Panc1 (cell line): ENCODE measurements at regions not wholly inside any gene's neighbourhood (a gene's known extent, or its start where the extent isn't known, plus 50 kb on each side); places are given as distances from the start of the nearest gene placed in this dataset.

Experiments used
- ATAC-seq: fragments of 200-7000 bp; cut with Tn5 transposase; 2 replicates; pipeline ENCODE4 v1.9.1; 2020; ENCODE audit warnings: mild to moderate bottlenecking, moderate library complexity
- BruUV-seq: library from RNA; stranded (reverse); fragments of 400-500 nt; replicated peaks from 2 replicates; lab custom pipeline; 2021; lab: Mats Ljungman, UMichigan
- CTCF ChIA-PET: fragments of 300-600 bp; sonication (Branson Sonifier 250); formaldehyde crosslinking; loops from one replicate; lab custom pipeline; 2022; ENCODE audit warnings: antibody characterized with exemption; lab: Charles Lee
- POLR2A ChIA-PET: fragments of 300-600 bp; sonication (Branson Sonifier 250); formaldehyde crosslinking; loops from one replicate; lab custom pipeline; 2022; ENCODE audit warnings: antibody characterized with exemption; lab: Charles Lee
- DNase-seq: peaks from one replicate; pipeline ENCODE4 v3.0.0-alpha.2; 2010; ENCODE audit warnings: low read depth, low spot score
- H3K27ac ChIP-seq: 2 replicates; pipeline ENCODE4 v1.5.1; 2011; ENCODE audit warnings: mild to moderate bottlenecking, low read length, inconsistent platforms
- H3K27me3 ChIP-seq: fragments of 200-500 bp; sonication (Bioruptor generic); 2 replicates; pipeline ENCODE4 v1.6.0; 2014; ENCODE audit warnings: low read length, inconsistent platforms; ENCODE audit not compliant: control insufficient read depth, insufficient read depth
- H3K36me3 ChIP-seq: fragments of 200-500 bp; sonication (Bioruptor generic); 2 replicates; pipeline ENCODE4 v1.5.1; 2014; ENCODE audit warnings: inconsistent platforms, mild to moderate bottlenecking, low read length, moderate library complexity; ENCODE audit not compliant: control insufficient read depth, insufficient read depth
- H3K4me1 ChIP-seq: 2 replicates; pipeline ENCODE4 v1.5.1; 2011; ENCODE audit warnings: inconsistent platforms, mild to moderate bottlenecking, low read length, moderate library complexity; ENCODE audit not compliant: control insufficient read depth, insufficient read depth
- H3K4me3 ChIP-seq, 2 experiments: 2 replicates each; pipeline ENCODE4 v1.5.1; 2011 to 2012; ENCODE audit warnings: low read depth in 2 of 2, low read length in 2 of 2, mild to moderate bottlenecking in 2 of 2, inconsistent platforms in 1 of 2, moderate library complexity in 1 of 2
- H3K9me3 ChIP-seq: fragments of 200-500 bp; sonication (Bioruptor generic); 2 replicates; pipeline ENCODE4 v1.5.1; 2014; ENCODE audit warnings: low read depth, mild to moderate bottlenecking, inconsistent platforms, low read length, moderate library complexity; ENCODE audit not compliant: control insufficient read depth, insufficient read depth
- POLR2AphosphoS5 ChIP-seq: IDR thresholded peaks from 2 replicates; pipeline ENCODE4 v1.6.1; 2012; ENCODE audit warnings: mild to moderate bottlenecking, low read depth, low read length, moderate library complexity
- REST ChIP-seq, 2 experiments: IDR thresholded peaks; 2 replicates each; pipeline ENCODE4 v1.6.1; 2011 to 2012; ENCODE audit warnings: low read depth in 2 of 2, control low read depth in 1 of 2, low read length in 1 of 2, mild to moderate bottlenecking in 1 of 2, moderate library complexity in 1 of 2; ENCODE audit not compliant: insufficient read depth in 1 of 2
- SIN3A ChIP-seq: IDR thresholded peaks from 2 replicates; pipeline ENCODE4 v1.6.1; 2012; ENCODE audit warnings: low read depth, mild to moderate bottlenecking, low read length, moderate library complexity, borderline replicate concordance; ENCODE audit not compliant: insufficient read depth
- TCF7L2 ChIP-seq: IDR thresholded peaks from 2 replicates; pipeline ENCODE4 v1.6.1; 2011; ENCODE audit warnings: mild to moderate bottlenecking, low read depth, low read length, inconsistent platforms
- in situ Hi-C: cut with HindIII; loops from 2 replicates; pipeline ENCODE4 v1.10.0; 2016; ENCODE audit warnings: low sequenced_read_pairs, low pct_unique_long_range_greater_than_20kb
- intact Hi-C: fragments of 100-400 bp; cut with micrococcal nuclease; formaldehyde crosslinking; loops from one replicate; pipeline ENCODE4 v1.10.0; 2022; ENCODE audit not compliant: unreplicated experiment
- TF ChIP-seq, protein P1 (sequence below): fragments of 450-650 bp; IDR thresholded peaks from 2 replicates; pipeline ENCODE4 v1.5.1; 2017; ENCODE audit warnings: mild to moderate bottlenecking

- TF ChIP-seq, protein P1, sequence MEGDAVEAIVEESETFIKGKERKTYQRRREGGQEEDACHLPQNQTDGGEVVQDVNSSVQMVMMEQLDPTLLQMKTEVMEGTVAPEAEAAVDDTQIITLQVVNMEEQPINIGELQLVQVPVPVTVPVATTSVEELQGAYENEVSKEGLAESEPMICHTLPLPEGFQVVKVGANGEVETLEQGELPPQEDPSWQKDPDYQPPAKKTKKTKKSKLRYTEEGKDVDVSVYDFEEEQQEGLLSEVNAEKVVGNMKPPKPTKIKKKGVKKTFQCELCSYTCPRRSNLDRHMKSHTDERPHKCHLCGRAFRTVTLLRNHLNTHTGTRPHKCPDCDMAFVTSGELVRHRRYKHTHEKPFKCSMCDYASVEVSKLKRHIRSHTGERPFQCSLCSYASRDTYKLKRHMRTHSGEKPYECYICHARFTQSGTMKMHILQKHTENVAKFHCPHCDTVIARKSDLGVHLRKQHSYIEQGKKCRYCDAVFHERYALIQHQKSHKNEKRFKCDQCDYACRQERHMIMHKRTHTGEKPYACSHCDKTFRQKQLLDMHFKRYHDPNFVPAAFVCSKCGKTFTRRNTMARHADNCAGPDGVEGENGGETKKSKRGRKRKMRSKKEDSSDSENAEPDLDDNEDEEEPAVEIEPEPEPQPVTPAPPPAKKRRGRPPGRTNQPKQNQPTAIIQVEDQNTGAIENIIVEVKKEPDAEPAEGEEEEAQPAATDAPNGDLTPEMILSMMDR = no peak
- no peak for TF ChIP-seq POLR2AphosphoS5
- no peak for TF ChIP-seq TCF7L2
- no peak for TF ChIP-seq REST (IDR thresholded peaks at IDR 0.05; ENCODE audit: insufficient read depth in 1 of 2, low read depth in 2 of 2, low read length in 1 of 2)
- no peak for TF ChIP-seq SIN3A
- DNase-seq (no peak), ATAC-seq (no peak)
- Histone ChIP-seq H3K27ac (no peak overlapping the region), H3K27me3 (no peaks in the 10 kb centered on the region), H3K36me3 (no peaks in the 10 kb centered on the region), H3K4me3 (no peak overlapping the region), H3K4me1 (no peaks in the 10 kb centered on the region), H3K9me3 (no peaks in the 10 kb centered on the region; the same call in 1 of the 2 replicates)
- ChIA-PET POLR2A (no interaction called here), CTCF (no interaction called here)
- no TSS peak for BruUV-seq
- intact Hi-C loops = no loop called here
- in situ Hi-C loops = no loop called here
Measured at GRCh38 chr5:163880302-163880701, 374.9 kb downstream of the MAT2B start.

DNA sequence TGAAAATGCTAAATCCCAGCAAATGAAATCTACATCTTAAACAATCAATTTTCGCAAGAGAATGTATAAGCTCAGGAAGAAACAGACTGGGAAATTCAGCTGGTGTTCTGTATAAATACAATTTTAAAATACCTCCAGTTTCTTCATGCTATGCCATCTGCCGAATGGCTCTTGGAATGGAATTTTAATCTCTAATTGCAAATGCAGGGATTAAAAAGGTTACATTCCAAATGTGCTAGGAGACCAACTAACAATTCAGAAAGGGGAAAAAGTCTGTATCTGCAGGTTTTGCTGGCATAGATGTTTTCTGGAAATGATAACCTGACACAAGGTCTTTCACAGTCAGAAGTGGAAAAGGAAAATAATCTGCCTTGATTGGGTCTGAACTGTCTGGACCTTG, 379.7 kb downstream of the MAT2B start:
- POLR2A ChIA-PET = no interaction called here
- ATAC-seq (no peak), DNase-seq (no peak)
- no peaks in the 10 kb centered on the region for H3K4me1 ChIP-seq
- H3K27ac ChIP-seq = no peak overlapping the region
- H3K4me3 ChIP-seq = no peak overlapping the region
- intact Hi-C loops (no loop called here), in situ Hi-C loops (no loop called here)
- CTCF ChIA-PET = interaction anchor here (0.6 kb wide), 1 partner anchor 58 kb away, joined by 8 read pairs; no protein-coding TSS in a partner anchor
- H3K36me3 ChIP-seq = no peaks in the 10 kb centered on the region
- TF ChIP-seq TCF7L2 (no peak), REST (IDR thresholded peaks at IDR 0.05; ENCODE audit: insufficient read depth in 1 of 2, low read depth in 2 of 2, low read length in 1 of 2) (no peak), POLR2AphosphoS5 (no peak), SIN3A (no peak)
- TF ChIP-seq, protein P1 = no peak
- no peaks in the 10 kb centered on the region for H3K9me3 ChIP-seq
- no TSS peak for BruUV-seq
- no peaks in the 10 kb centered on the region for H3K27me3 ChIP-seq
